ENCODE measurements at regions not wholly inside any gene's neighbourhood (a gene's known extent, or its start where the extent isn't known, plus 50 kb on each side); places are given as distances from the start of the nearest gene placed in this dataset.
"Not testable (repeated sequence)": the region's sequence is repeated elsewhere in the genome, so short reads cannot be mapped to it uniquely, and the experiment has no call there.

- TF ChIP-seq EZH2, CTCF (IDR thresholded peaks at IDR 0.05): not testable (repeated sequence)
These were observed 740.6 kb upstream of the MIR17HG start for GRCh38 chr13:90606921-90607320.

Measured in neural progenitor cell (in vitro differentiated cells).